Mucosa of descending colon (tissue), 3 donors: ENCODE measurements at regions not wholly inside any gene's neighbourhood (a gene's known extent, or its start where the extent isn't known, plus 50 kb on each side); places are given as distances from the start of the nearest gene placed in this dataset.
"Not testable (repeated sequence)": the region's sequence is repeated elsewhere in the genome, so short reads cannot be mapped to it uniquely, and the experiment has no call there.

Source experiments
- ATAC-seq: fragments of 200-7000 bp; cut with Tn5 transposase; one replicate; pipeline ENCODE4 v1.9.1; 2020; ENCODE audit warnings: mild to moderate bottlenecking, moderate library complexity
- DNase-seq, 3 donors: peaks; one replicate each; pipeline ENCODE4 v3.0.0-alpha.2; 2020
- H3K36me3 ChIP-seq: fragments of 200-600 bp; one replicate; pipeline ENCODE4 v1.8.0; 2021; ENCODE audit warnings: low read depth, mild to moderate bottlenecking
- H3K4me1 ChIP-seq: fragments of 200-600 bp; one replicate; pipeline ENCODE4 v1.8.0; 2021; ENCODE audit warnings: low read depth, mild to moderate bottlenecking
- H3K4me3 ChIP-seq: fragments of 200-600 bp; one replicate; pipeline ENCODE4 v1.8.0; 2021; ENCODE audit warnings: mild to moderate bottlenecking
- H3K9me3 ChIP-seq: fragments of 200-600 bp; one replicate; pipeline ENCODE4 v1.8.0; 2021; ENCODE audit warnings: mild to moderate bottlenecking
- intact Hi-C, 2 donors: fragments of 100-400 bp; cut with DNase I in 1 of 2; cut with micrococcal nuclease in 1 of 2; formaldehyde crosslinking; loops; one replicate each; pipeline versions ENCODE4 v1.11.0 to v1.11.1; 2022; cut with DNase I, micrococcal nuclease
- TF ChIP-seq, protein P1 (sequence below): fragments of 200-600 bp; IDR thresholded peaks from one replicate; pipeline ENCODE4 v1.8.0; 2022; ENCODE audit warnings: antibody characterized with exemption, mild to moderate bottlenecking
- donor health status: DM: no; HTN: no; CAD: no; lungs with moderate emphysema.
- donor health status: DM: no; HTN: no; CAD: no.
- donor health status: DM: no; HTN: yes; CAD: no.

DNA sequence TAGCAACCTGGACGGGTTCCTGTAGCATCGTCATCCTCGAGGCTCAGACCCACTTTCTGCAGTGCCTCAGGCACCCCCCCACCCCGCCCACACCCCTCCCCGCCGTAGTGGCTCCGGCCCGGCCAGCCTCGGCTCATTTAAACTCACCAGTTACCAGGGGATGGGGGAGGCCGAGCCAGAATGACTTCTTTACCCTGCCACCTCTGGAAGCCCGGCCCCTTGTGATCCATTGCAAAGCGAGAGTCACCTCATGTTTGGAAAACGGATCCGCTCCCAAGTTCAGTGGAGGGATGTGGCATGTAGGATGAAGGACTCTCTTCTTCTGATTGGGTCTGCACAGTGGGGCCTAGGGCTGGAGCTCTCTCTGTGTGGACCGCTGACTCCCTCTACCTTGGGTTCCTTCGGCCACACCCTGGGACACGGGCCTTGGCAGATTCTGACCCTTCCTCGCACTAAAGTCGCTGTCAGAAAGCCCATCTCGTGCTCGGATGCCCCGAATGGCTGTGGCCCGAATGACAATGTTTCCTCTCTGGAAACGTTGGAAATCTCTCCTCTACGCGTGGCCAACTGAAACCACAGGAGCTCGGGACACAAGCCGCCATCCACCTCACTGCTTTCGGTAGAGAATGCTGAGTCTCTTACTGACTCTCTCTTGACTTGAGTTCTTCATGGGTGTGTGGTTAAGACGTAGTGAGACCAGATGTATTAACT lies 3902.1 kb upstream of the OR11H1 start:
- H3K36me3 ChIP-seq, ATAC-seq, H3K4me1 ChIP-seq, H3K4me3 ChIP-seq, intact Hi-C loops: not testable (repeated sequence)
- DNase-seq: peak in 1 of 3 donors; percentile 15
- peaks cover 94% of the 10 kb centered on the region for H3K9me3 ChIP-seq

DNA sequence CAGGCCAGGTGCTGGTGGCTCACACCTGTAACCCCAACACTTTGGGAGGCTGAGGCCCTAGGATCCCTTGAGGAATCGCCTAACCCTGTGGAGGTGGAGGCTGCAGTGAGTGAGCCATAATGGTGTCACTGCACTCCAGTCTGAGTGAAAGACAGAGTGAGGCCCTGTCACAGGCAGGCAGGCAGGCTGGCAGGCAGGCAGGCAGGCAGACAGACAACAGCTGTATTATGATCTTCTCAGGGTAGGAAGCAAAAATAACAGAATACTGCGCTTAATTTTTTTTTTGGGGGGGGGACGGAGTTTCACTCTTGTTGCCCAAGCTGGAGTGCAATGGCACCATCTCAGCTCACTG lies 3901.6 kb upstream of the OR11H1 start:
- TF ChIP-seq, protein P1, sequence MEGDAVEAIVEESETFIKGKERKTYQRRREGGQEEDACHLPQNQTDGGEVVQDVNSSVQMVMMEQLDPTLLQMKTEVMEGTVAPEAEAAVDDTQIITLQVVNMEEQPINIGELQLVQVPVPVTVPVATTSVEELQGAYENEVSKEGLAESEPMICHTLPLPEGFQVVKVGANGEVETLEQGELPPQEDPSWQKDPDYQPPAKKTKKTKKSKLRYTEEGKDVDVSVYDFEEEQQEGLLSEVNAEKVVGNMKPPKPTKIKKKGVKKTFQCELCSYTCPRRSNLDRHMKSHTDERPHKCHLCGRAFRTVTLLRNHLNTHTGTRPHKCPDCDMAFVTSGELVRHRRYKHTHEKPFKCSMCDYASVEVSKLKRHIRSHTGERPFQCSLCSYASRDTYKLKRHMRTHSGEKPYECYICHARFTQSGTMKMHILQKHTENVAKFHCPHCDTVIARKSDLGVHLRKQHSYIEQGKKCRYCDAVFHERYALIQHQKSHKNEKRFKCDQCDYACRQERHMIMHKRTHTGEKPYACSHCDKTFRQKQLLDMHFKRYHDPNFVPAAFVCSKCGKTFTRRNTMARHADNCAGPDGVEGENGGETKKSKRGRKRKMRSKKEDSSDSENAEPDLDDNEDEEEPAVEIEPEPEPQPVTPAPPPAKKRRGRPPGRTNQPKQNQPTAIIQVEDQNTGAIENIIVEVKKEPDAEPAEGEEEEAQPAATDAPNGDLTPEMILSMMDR: no peak
- DNase-seq: peak in 1 of 3 donors; percentile 10
- H3K4me3 ChIP-seq: no peak overlapping the region
- intact Hi-C loops: no loop called here
- ATAC-seq: no peak
- H3K36me3 ChIP-seq: no peaks in the 10 kb centered on the region
- peaks cover 91% of the 10 kb centered on the region for H3K9me3 ChIP-seq
- H3K4me1 ChIP-seq: no peaks in the 10 kb centered on the region

DNA sequence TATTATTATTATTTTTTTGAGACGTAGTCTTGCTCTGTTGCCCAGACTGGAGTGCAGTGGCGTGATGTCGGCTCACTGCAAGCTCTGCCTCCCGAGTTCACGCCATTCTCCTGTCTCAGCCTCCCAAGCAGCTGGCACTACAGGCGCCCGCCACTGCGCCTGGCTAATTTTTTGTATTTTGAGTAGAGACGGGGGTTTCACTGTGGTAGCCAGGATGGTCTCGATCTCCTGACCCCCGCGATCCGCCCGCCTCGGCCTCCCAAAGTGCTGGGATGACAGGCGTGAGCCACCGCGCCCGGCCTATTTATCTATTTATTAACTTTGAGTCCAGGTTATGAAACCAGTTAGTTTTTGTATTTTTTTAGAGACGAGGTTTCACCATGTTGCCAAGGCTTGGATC lies 3901.0 kb upstream of the OR11H1 start:
- intact Hi-C loops, H3K36me3 ChIP-seq, ATAC-seq, H3K4me1 ChIP-seq, H3K4me3 ChIP-seq: not testable (repeated sequence)
- peak in 1 of 3 donors; percentile 3 for DNase-seq
- H3K9me3 ChIP-seq: peaks cover 85% of the 10 kb centered on the region

DNA sequence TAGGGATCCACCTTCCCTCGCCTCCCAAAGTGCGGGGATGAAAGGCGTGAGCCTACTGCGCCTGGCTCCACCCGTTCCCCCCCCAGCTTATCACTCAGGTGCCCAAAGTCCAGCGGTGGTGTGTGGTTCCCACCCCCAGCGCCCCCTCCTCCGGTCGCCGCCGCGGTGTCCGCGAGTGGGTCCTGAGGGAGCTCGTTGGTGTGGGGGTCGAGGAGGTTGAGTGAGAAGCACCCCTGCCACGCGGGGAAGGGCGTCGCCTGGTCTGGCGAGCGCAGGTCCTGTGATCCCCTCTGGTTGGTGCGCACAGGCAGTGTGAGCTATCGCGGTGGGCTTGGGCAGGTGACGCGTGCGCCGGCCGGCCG lies 3900.6 kb upstream of the OR11H1 start:
- Histone ChIP-seq H3K36me3 (no peaks in the 10 kb centered on the region), H3K4me3 (no peak overlapping the region), H3K4me1 (no peaks in the 10 kb centered on the region), H3K9me3 (peaks cover 81% of the 10 kb centered on the region)
- peak in 2 of 3 donors; percentile 26 to 61 for DNase-seq
- intact Hi-C loops: no loop called here
- ATAC-seq: no peak
- TF ChIP-seq, protein P1: no peak

DNA sequence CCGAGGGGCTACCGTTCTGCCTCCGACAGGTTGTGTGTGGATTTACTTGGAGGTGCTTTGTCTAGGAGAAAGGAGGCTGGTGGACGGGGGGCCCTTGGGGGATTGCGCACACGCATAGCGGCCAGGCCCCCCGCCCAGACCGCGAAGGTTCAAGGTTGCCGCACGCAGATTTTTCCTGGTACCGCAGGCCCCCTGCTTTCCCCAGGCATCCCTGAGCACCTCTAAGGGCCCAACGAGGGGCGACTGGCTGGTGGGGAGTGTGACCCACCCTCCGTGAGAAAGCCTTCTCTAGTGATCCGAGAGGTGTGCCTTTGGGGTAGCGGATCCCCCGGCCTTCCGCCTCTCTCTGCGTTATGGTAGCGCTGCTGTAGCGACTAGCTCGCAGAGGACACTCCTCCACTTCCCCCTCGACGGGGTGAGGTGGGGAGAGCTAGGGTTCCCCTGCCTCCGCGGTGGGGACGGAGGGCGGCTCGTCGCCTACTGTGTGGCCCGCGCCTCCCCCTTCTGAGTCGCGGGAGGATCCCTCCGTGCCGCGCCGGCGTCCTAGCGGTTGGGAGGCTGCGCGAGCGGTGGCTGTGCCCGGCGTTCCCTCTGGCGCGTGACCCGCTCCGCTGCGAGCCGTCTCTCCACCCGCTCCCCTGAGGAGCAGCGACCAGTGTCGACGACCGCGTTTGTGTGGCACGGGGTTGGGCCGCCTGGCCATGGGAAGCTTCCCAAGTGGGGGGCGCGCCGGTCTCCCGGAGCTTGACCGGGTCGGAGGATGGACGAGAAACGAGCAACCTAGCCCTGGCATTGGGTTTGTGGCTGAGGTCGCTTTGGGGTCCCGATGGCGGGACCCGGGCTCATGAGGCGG lies 3900.0 kb upstream of the OR11H1 start:
- intact Hi-C loops: no loop called here
- H3K9me3 ChIP-seq: peaks cover 76% of the 10 kb centered on the region
- TF ChIP-seq, protein P1: no peak
- ATAC-seq (peak; percentile 14), DNase-seq (peak in 2 of 3 donors; percentile 28 to 50)
- no peaks in the 10 kb centered on the region for H3K36me3 ChIP-seq
- H3K4me1 ChIP-seq: no peaks in the 10 kb centered on the region
- no peak overlapping the region for H3K4me3 ChIP-seq

DNA sequence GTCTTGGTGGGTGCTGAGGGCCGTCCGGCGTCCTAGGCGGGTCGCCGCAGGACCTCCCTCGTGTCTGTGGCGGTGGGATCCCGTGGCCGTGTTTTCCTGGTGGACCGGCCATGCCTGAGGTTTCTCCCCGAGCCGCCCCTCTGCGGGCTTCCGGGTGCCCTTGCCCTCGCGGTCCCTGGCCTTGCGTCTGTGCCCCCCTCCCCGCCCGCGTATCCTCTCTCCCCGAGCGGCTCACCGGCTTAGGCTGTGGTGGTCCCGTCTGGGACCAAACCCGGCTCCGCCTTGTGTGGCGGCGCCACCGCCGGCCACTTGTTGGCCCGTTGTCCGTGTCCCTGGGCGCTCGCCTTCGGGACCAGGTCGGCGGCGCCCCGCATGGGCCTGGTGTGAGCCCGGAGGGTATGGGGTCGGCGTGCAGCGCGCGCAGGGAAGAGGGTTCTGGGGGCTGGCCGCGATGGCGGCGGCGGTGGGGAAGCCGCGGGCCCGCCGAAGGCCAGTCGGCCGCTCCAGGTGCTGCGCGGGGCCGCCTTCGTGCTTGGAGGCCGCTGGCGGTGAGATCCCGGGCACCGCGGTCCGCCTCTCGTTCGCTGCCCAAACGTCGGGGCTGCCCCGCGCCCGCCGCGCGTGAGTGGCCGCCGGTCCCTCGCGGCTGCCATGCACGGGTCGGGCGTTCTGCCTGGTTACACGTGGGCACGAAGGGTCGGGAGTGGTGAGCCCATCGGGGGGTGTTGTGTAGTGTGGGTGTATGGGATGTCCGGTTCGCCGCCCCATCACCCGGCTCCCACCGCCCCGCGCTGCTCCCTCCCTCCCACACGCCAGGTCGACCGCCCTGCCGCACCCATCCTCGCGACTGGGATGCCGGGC lies 3899.1 kb upstream of the OR11H1 start:
- Histone ChIP-seq H3K36me3 (no peaks in the 10 kb centered on the region), H3K4me1 (no peaks in the 10 kb centered on the region), H3K4me3 (no peak overlapping the region), H3K9me3 (peaks cover 69% of the 10 kb centered on the region)
- TF ChIP-seq, protein P1: no peak
- peak; percentile 16 for ATAC-seq
- peak in 2 of 3 donors; percentile 18 to 60 for DNase-seq
- intact Hi-C loops: no loop called here
